Epithelial cell of esophagus (primary cell): ENCODE measurements at regions not wholly inside any gene's neighbourhood (a gene's known extent, or its start where the extent isn't known, plus 50 kb on each side); places are given as distances from the start of the nearest gene placed in this dataset.

Experiments
- DNase-seq: peaks from one replicate; pipeline ENCODE4 v3.0.0; 2010; ENCODE audit warnings: low read depth
- H3K4me3 ChIP-seq: 2 replicates; pipeline ENCODE4 v1.5.1; 2011; ENCODE audit warnings: mild to moderate bottlenecking, low read length, control low read depth
- CTCF ChIP-seq: IDR thresholded peaks from 2 replicates; pipeline ENCODE4 v1.5.1; 2011; ENCODE audit warnings: low read depth, mild to moderate bottlenecking, low read length, control low read depth, inconsistent platforms; ENCODE audit not compliant: insufficient read depth; ENCODE audit errors: missing control alignments

- no peak for TF ChIP-seq CTCF
- no peak for DNase-seq
- H3K4me3 ChIP-seq: no peak overlapping the region
These were observed 385.6 kb downstream of the PRDM5 start for GRCh38 chr4:120536884-120537283.

GRCh38 chr4:120528428-120528827 lies 394.1 kb downstream of the PRDM5 start:
- no peak for TF ChIP-seq CTCF
- H3K4me3 ChIP-seq: no peak overlapping the region

GRCh38 chr4:120526033-120526432 lies 396.5 kb downstream of the PRDM5 start:
- DNase-seq: no peak
- TF ChIP-seq CTCF: no peak
- H3K4me3 ChIP-seq: no peak overlapping the region

More at GRCh38 chr4:120528428-120528827, 394.1 kb downstream of the PRDM5 start:
- no peak for DNase-seq

- no peak for DNase-seq
- no peak overlapping the region for H3K4me3 ChIP-seq
- TF ChIP-seq CTCF: no peak
These were observed 397.4 kb downstream of the PRDM5 start for GRCh38 chr4:120525106-120525505.

GRCh38 chr4:120524237-120524636 lies 398.3 kb downstream of the PRDM5 start:
- no peak for TF ChIP-seq CTCF
- DNase-seq: no peak
- H3K4me3 ChIP-seq: no peak overlapping the region

- no peak overlapping the region for H3K4me3 ChIP-seq
- no peak for TF ChIP-seq CTCF
- DNase-seq: no peak
These were observed 401.8 kb downstream of the PRDM5 start for GRCh38 chr4:120520761-120521160.

GRCh38 chr4:120517966-120518365 lies 404.6 kb downstream of the PRDM5 start:
- H3K4me3 ChIP-seq: no peak overlapping the region
- TF ChIP-seq CTCF: no peak
- peak; percentile 45 for DNase-seq
